HEK293 (cell line): ENCODE measurements at regions not wholly inside any gene's neighbourhood (a gene's known extent, or its start where the extent isn't known, plus 50 kb on each side); places are given as distances from the start of the nearest gene placed in this dataset.
A peak's percentile ranks its signal among the peaks of the same experiment; 100 is the strongest.

Experiments used
- CTCF ChIA-PET: fragments of 350-600 bp; formaldehyde crosslinking; extraction: SDS; loops from one replicate; lab custom pipeline; 2021; ENCODE audit warnings: antibody characterized with exemption; lab: Yijun Ruan, JAX
- POLR2A ChIA-PET: fragments of 300-600 bp; formaldehyde crosslinking; extraction: SDS; loops from one replicate; lab custom pipeline; 2020; ENCODE audit warnings: antibody characterized with exemption, inconsistent platforms; lab: Yijun Ruan, JAX
- H3K27ac ChIP-seq: fragments of 200-500 bp; sonication (Bioruptor generic); 2 replicates; pipeline ENCODE4 v1.5.1; 2014; ENCODE audit warnings: low read depth, low read length, control low read depth, inconsistent platforms; ENCODE audit errors: extremely low read depth
- H3K36me3 ChIP-seq, 2 experiments: fragments of 200-500 bp in 1 of 2; sonication (Bioruptor generic) in 1 of 2; 1 replicate in 1 of 2; 2 replicates in 1 of 2; pipeline ENCODE4 v1.5.1; 2014 to 2017; ENCODE audit warnings: inconsistent platforms in 2 of 2, low read length in 2 of 2; ENCODE audit not compliant: control insufficient read depth in 2 of 2, insufficient read depth in 1 of 2
- H3K4me1 ChIP-seq: fragments of 200-500 bp; sonication (Bioruptor generic); 2 replicates; pipeline ENCODE4 v1.5.1; 2014; ENCODE audit warnings: mild to moderate bottlenecking, low read length, inconsistent platforms; ENCODE audit not compliant: control insufficient read depth, insufficient read depth
- H3K4me3 ChIP-seq: 2 replicates; pipeline ENCODE4 v1.5.1; 2011; ENCODE audit warnings: low read depth, mild to moderate bottlenecking, control low read depth, low read length, moderate library complexity
- H3K9me3 ChIP-seq: fragments of 200-500 bp; sonication (Bioruptor generic); 2 replicates; pipeline ENCODE4 v1.5.1; 2014; ENCODE audit warnings: low read depth, low read length, inconsistent platforms; ENCODE audit not compliant: control insufficient read depth, insufficient read depth
- GFI1B ChIP-seq: fragments of 450-650 bp; formaldehyde crosslinking; IDR thresholded peaks from 2 replicates; pipeline ENCODE4 v1.5.1; 2016; ENCODE audit warnings: missing biosample characterization, missing genetic modification characterization
- PRDM6 ChIP-seq: fragments of 450-650 bp; formaldehyde crosslinking; IDR thresholded peaks from 2 replicates; pipeline ENCODE4 v1.5.1; 2017; ENCODE audit warnings: missing biosample characterization, missing genetic modification characterization
- SP3 ChIP-seq: fragments of 450-650 bp; formaldehyde crosslinking; IDR thresholded peaks from 2 replicates; pipeline ENCODE4 v1.5.1; 2016; ENCODE audit warnings: missing biosample characterization, missing genetic modification characterization
- ZBTB44 ChIP-seq: fragments of 450-650 bp; IDR thresholded peaks from 2 replicates; pipeline ENCODE4 v1.5.1; 2018; ENCODE audit warnings: missing biosample characterization, mild to moderate bottlenecking, missing genetic modification characterization
- ZIC2 ChIP-seq: fragments of 450-650 bp; formaldehyde crosslinking; IDR thresholded peaks from 2 replicates; pipeline ENCODE4 v1.5.1; 2016; ENCODE audit warnings: missing biosample characterization, missing genetic modification characterization
- ZNF114 ChIP-seq: fragments of 450-650 bp; formaldehyde crosslinking; IDR thresholded peaks from 2 replicates; pipeline ENCODE4 v1.5.0; 2017; ENCODE audit warnings: missing biosample characterization, missing genetic modification characterization
- ZNF138 ChIP-seq: fragments of 450-650 bp; formaldehyde crosslinking; IDR thresholded peaks from 2 replicates; pipeline ENCODE4 v1.5.1; 2016; ENCODE audit warnings: missing biosample characterization, missing genetic modification characterization, borderline replicate concordance
- ZNF19 ChIP-seq: fragments of 450-650 bp; formaldehyde crosslinking; IDR thresholded peaks from 2 replicates; pipeline ENCODE4; 2016; ENCODE audit warnings: missing biosample characterization, missing genetic modification characterization, low read depth
- ZNF202 ChIP-seq: fragments of 450-650 bp; formaldehyde crosslinking; IDR thresholded peaks from 2 replicates; pipeline ENCODE4 v1.5.1; 2016; ENCODE audit warnings: missing biosample characterization, missing genetic modification characterization, borderline replicate concordance
- ZNF211 ChIP-seq: fragments of 450-650 bp; formaldehyde crosslinking; IDR thresholded peaks from 2 replicates; pipeline ENCODE4 v1.5.1; 2016; ENCODE audit warnings: low read depth, missing biosample characterization, missing genetic modification characterization
- ZNF292 ChIP-seq: fragments of 450-650 bp; formaldehyde crosslinking; IDR thresholded peaks from 2 replicates; pipeline ENCODE4 v1.5.1; 2016; ENCODE audit warnings: low read depth, missing biosample characterization, missing genetic modification characterization, borderline replicate concordance
- ZNF510 ChIP-seq: fragments of 450-650 bp; formaldehyde crosslinking; IDR thresholded peaks from 2 replicates; pipeline ENCODE4 v1.5.1; 2018; ENCODE audit warnings: mild to moderate bottlenecking, missing genetic modification characterization, missing biosample characterization; ENCODE audit not compliant: insufficient replicate concordance
- ZNF548 ChIP-seq: fragments of 450-650 bp; formaldehyde crosslinking; IDR thresholded peaks from 2 replicates; pipeline ENCODE4 v1.5.1; 2016; ENCODE audit warnings: missing biosample characterization, missing genetic modification characterization
- ZNF558 ChIP-seq: fragments of 450-650 bp; formaldehyde crosslinking; IDR thresholded peaks from 2 replicates; pipeline ENCODE4 v1.5.1; 2016; ENCODE audit warnings: missing biosample characterization, missing genetic modification characterization
- ZNF585B ChIP-seq: fragments of 450-650 bp; formaldehyde crosslinking; IDR thresholded peaks from 2 replicates; pipeline ENCODE4 v1.5.1; 2016; ENCODE audit warnings: missing biosample characterization, missing genetic modification characterization
- ZNF645 ChIP-seq: fragments of 450-650 bp; formaldehyde crosslinking; IDR thresholded peaks from 2 replicates; pipeline ENCODE4; 2016; ENCODE audit warnings: missing biosample characterization, missing genetic modification characterization
- ZNF660 ChIP-seq: fragments of 450-650 bp; IDR thresholded peaks from 2 replicates; pipeline ENCODE4 v1.5.1; 2018; ENCODE audit warnings: missing biosample characterization, mild to moderate bottlenecking, missing genetic modification characterization
- ZNF704 ChIP-seq: fragments of 450-650 bp; formaldehyde crosslinking; IDR thresholded peaks from 2 replicates; pipeline ENCODE4 v1.5.1; 2016; ENCODE audit warnings: missing biosample characterization, missing genetic modification characterization
- ZNF830 ChIP-seq: fragments of 450-650 bp; IDR thresholded peaks from 2 replicates; pipeline ENCODE4 v1.5.0; 2018; ENCODE audit warnings: missing biosample characterization, missing genetic modification characterization, low read depth, mild to moderate bottlenecking, moderate library complexity
- ZNF843 ChIP-seq: fragments of 450-650 bp; formaldehyde crosslinking; IDR thresholded peaks from 2 replicates; pipeline ENCODE4 v1.5.1; 2016; ENCODE audit warnings: missing biosample characterization, missing genetic modification characterization
- ZSCAN30 ChIP-seq: fragments of 450-650 bp; IDR thresholded peaks from 2 replicates; pipeline ENCODE4 v1.5.1; 2018; ENCODE audit warnings: missing biosample characterization, mild to moderate bottlenecking, missing genetic modification characterization, moderate library complexity
- ZSCAN5A ChIP-seq: fragments of 450-650 bp; formaldehyde crosslinking; IDR thresholded peaks from 2 replicates; pipeline ENCODE4 v1.5.1; 2016; ENCODE audit warnings: missing biosample characterization, missing genetic modification characterization

- no peak overlapping the region for H3K4me3 ChIP-seq
- no peak overlapping the region for H3K27ac ChIP-seq
- TF ChIP-seq ZNF704 (tag by site-specific recombination): no peak
- no peak for TF ChIP-seq GFI1B (tag by site-specific recombination)
- peak; percentile 31 for TF ChIP-seq ZIC2 (tag by site-specific recombination)
- H3K9me3 ChIP-seq: no peaks in the 10 kb centered on the region
- ChIA-PET CTCF (interaction anchor here (0.6 kb wide), 2 partner anchors 258 to 367 kb away, joined by 3 read pairs; no protein-coding TSS in a partner anchor), POLR2A (no interaction called here)
- H3K36me3 ChIP-seq: peaks cover 0 to 24% of the 10 kb centered on the region in 2 experiments; a peak in 1 of 3 replicates
- peaks cover 15% of the 10 kb centered on the region for H3K4me1 ChIP-seq
Observed at GRCh38 chr12:124391340-124392261, 96.7 kb downstream of the RFLNA start.

GRCh38 chr12:124390442-124391097 is 95.7 kb downstream of the RFLNA start:
- Histone ChIP-seq H3K9me3 (no peaks in the 10 kb centered on the region), H3K4me3 (no peak overlapping the region)

More at GRCh38 chr12:124390442-124391097, 95.7 kb downstream of the RFLNA start:
- Histone ChIP-seq H3K36me3 (peaks cover 0 to 29% of the 10 kb centered on the region in 2 experiments; a peak in 1 of 3 replicates), H3K4me1 (peaks cover 15% of the 10 kb centered on the region)
- ChIA-PET POLR2A (interaction anchor here (0.6 kb wide), 1 partner anchor 18 kb away, joined by 5 read pairs; no protein-coding TSS in a partner anchor), CTCF (interaction anchor here (0.7 to 1.1 kb wide), 2 partner anchors 19 to 358 kb away, joined by 3 to 4 read pairs; no protein-coding TSS in a partner anchor)
- TF ChIP-seq PRDM6 (tag by site-specific recombination) (no peak), ZNF202 (tag by site-specific recombination) (no peak), ZNF211 (tag by site-specific recombination) (no peak), ZNF645 (tag by site-specific recombination) (no peak), ZSCAN5A (tag by site-specific recombination) (no peak), ZNF585B (no peak), SP3 (tag by site-specific recombination) (no peak), ZNF548 (no peak), ZNF114 (tag by site-specific recombination) (no peak), ZSCAN30 (tag by site-specific recombination) (no peak), ZNF660 (tag by site-specific recombination) (no peak), ZNF138 (tag by site-specific recombination) (no peak), ZNF558 (tag by site-specific recombination) (no peak), ZBTB44 (tag by site-specific recombination) (no peak), ZNF843 (tag by site-specific recombination) (no peak), ZNF292 (tag by site-specific recombination) (no peak), ZNF510 (tag by site-specific recombination) (no peak), ZNF830 (tag by site-specific recombination) (no peak), ZNF19 (tag by site-specific recombination) (no peak)
- TF ChIP-seq, all 188 proteins: peak for 0
- no peak overlapping the region for H3K27ac ChIP-seq
